ENCODE measurements at regions not wholly inside any gene's neighbourhood (a gene's known extent, or its start where the extent isn't known, plus 50 kb on each side); places are given as distances from the start of the nearest gene placed in this dataset.

GRCh38 chr9:106644661-106645060 lies 218.3 kb upstream of the ZNF462 start:
- Histone ChIP-seq H3K79me2 (ENCODE audit: low read length) (no peaks in the 10 kb centered on the region), H3K27ac (ENCODE audit: low read length) (no peak overlapping the region), H3K9ac (ENCODE audit: low read length) (no peak overlapping the region), H4K20me1 (ENCODE audit: insufficient read depth, low read length) (no peaks in the 10 kb centered on the region), H3K9me3 (replicated peaks; ENCODE audit: insufficient read depth, low read length) (no peaks in the 10 kb centered on the region), H3K4me3 (ENCODE audit: low read length) (no peak overlapping the region), H3K9me2 (replicated peaks; ENCODE audit: insufficient read depth, low read length) (no peaks in the 10 kb centered on the region), H3K27me3 (replicated peaks; ENCODE audit: insufficient read depth, low read length) (no peaks in the 10 kb centered on the region), H3K4me2 (ENCODE audit: low read depth, low read length) (no peak overlapping the region), H2AFZ (ENCODE audit: low read length) (no peak overlapping the region), H3F3A (ENCODE audit: insufficient read depth, low read length) (no peaks in the 10 kb centered on the region), H3K36me3 (replicated peaks; ENCODE audit: insufficient read depth, low read length) (no peaks in the 10 kb centered on the region), H3K4me1 (ENCODE audit: low read length) (peaks cover 7% of the 10 kb centered on the region)
- no peak for DNase-seq
- no peak for TF ChIP-seq EZH2 (optimal IDR thresholded peaks at IDR 0.05; ENCODE audit: low read depth, low read length)
- no peak for TF ChIP-seq EZH2phosphoT487 (IDR thresholded peaks at IDR 0.05; ENCODE audit: low read length)
- no peak for TF ChIP-seq CTCF (IDR thresholded peaks at IDR 0.05; ENCODE audit: low read length)

- no peak for DNase-seq
- H3K4me1 ChIP-seq (ENCODE audit: low read length), result no peaks in the 10 kb centered on the region
- no peak overlapping the region for H2AFZ ChIP-seq (ENCODE audit: low read length)
- TF ChIP-seq CTCF (IDR thresholded peaks at IDR 0.05; ENCODE audit: low read length) (no peak), EZH2phosphoT487 (IDR thresholded peaks at IDR 0.05; ENCODE audit: low read length) (no peak), EZH2 (optimal IDR thresholded peaks at IDR 0.05; ENCODE audit: low read depth, low read length) (no peak)
- no peaks in the 10 kb centered on the region for H3K9me2 ChIP-seq (replicated peaks; ENCODE audit: insufficient read depth, low read length)
- H3K27me3 ChIP-seq (replicated peaks; ENCODE audit: insufficient read depth, low read length), result no peaks in the 10 kb centered on the region
- no peak overlapping the region for H3K4me2 ChIP-seq (ENCODE audit: low read depth, low read length)
- no peaks in the 10 kb centered on the region for H3K79me2 ChIP-seq (ENCODE audit: low read length)
- H4K20me1 ChIP-seq (ENCODE audit: insufficient read depth, low read length), result no peaks in the 10 kb centered on the region
- H3K9me3 ChIP-seq (replicated peaks; ENCODE audit: insufficient read depth, low read length), result no peaks in the 10 kb centered on the region
- no peak overlapping the region for H3K27ac ChIP-seq (ENCODE audit: low read length)
- no peaks in the 10 kb centered on the region for H3F3A ChIP-seq (ENCODE audit: insufficient read depth, low read length)
- H3K9ac ChIP-seq (ENCODE audit: low read length), result no peak overlapping the region
- no peaks in the 10 kb centered on the region for H3K36me3 ChIP-seq (replicated peaks; ENCODE audit: insufficient read depth, low read length)
- no peak overlapping the region for H3K4me3 ChIP-seq (ENCODE audit: low read length)
Measured at GRCh38 chr9:106648799-106649198, 214.2 kb upstream of the ZNF462 start.

GRCh38 chr9:106649664-106650063 lies 213.3 kb upstream of the ZNF462 start:
- Histone ChIP-seq H3K4me3 (ENCODE audit: low read length) (no peak overlapping the region), H4K20me1 (ENCODE audit: insufficient read depth, low read length) (no peaks in the 10 kb centered on the region), H3K27me3 (replicated peaks; ENCODE audit: insufficient read depth, low read length) (no peaks in the 10 kb centered on the region), H3K9me3 (replicated peaks; ENCODE audit: insufficient read depth, low read length) (no peaks in the 10 kb centered on the region), H2AFZ (ENCODE audit: low read length) (no peak overlapping the region), H3F3A (ENCODE audit: insufficient read depth, low read length) (no peaks in the 10 kb centered on the region), H3K9me2 (replicated peaks; ENCODE audit: insufficient read depth, low read length) (no peaks in the 10 kb centered on the region), H3K4me2 (ENCODE audit: low read depth, low read length) (no peak overlapping the region), H3K9ac (ENCODE audit: low read length) (no peak overlapping the region), H3K27ac (ENCODE audit: low read length) (no peak overlapping the region), H3K4me1 (ENCODE audit: low read length) (no peaks in the 10 kb centered on the region), H3K79me2 (ENCODE audit: low read length) (no peaks in the 10 kb centered on the region), H3K36me3 (replicated peaks; ENCODE audit: insufficient read depth, low read length) (no peaks in the 10 kb centered on the region)
- DNase-seq, result no peak
- TF ChIP-seq CTCF (IDR thresholded peaks at IDR 0.05; ENCODE audit: low read length) (no peak), EZH2phosphoT487 (IDR thresholded peaks at IDR 0.05; ENCODE audit: low read length) (no peak), EZH2 (optimal IDR thresholded peaks at IDR 0.05; ENCODE audit: low read depth, low read length) (no peak)

Data from MM.1S (cell line).